HG03439 (cell line): ENCODE measurements at regions not wholly inside any gene's neighbourhood (a gene's known extent, or its start where the extent isn't known, plus 50 kb on each side); places are given as distances from the start of the nearest gene placed in this dataset.

Source experiments
- ATAC-seq: cut with Tn5 transposase; IDR thresholded peaks from one replicate; pipeline ENCODE4 v1.9.1; 2021; ENCODE audit warnings: mild to moderate bottlenecking, moderate library complexity; ENCODE audit not compliant: unreplicated experiment

GRCh38 chr2:12106440-12107080 lies 360.1 kb downstream of the LPIN1 start:
- ATAC-seq: no peak

- ATAC-seq: no peak
These were observed 360.9 kb downstream of the LPIN1 start for GRCh38 chr2:12107321-12107720.

GRCh38 chr2:12107939-12108338 lies 361.5 kb downstream of the LPIN1 start:
- no peak for ATAC-seq

- no peak for ATAC-seq
These were observed 363.1 kb downstream of the LPIN1 start for GRCh38 chr2:12109363-12110017.

- ATAC-seq: no peak
These were observed 363.6 kb downstream of the LPIN1 start for GRCh38 chr2:12110074-12110473.

GRCh38 chr2:12110481-12110880 lies 364.0 kb downstream of the LPIN1 start:
- no peak for ATAC-seq

GRCh38 chr2:12113412-12113811 lies 367.0 kb downstream of the LPIN1 start:
- ATAC-seq: no peak

- ATAC-seq: no peak
These were observed 368.4 kb downstream of the LPIN1 start for GRCh38 chr2:12114816-12115215.

GRCh38 chr2:12116228-12116750 lies 369.9 kb downstream of the LPIN1 start:
- peak; percentile 63 for ATAC-seq

GRCh38 chr2:12119841-12120240 lies 373.4 kb downstream of the LPIN1 start:
- ATAC-seq: no peak

GRCh38 chr2:12120281-12121150 lies 374.1 kb downstream of the LPIN1 start:
- no peak for ATAC-seq

GRCh38 chr2:12124790-12125189 lies 378.4 kb downstream of the LPIN1 start:
- ATAC-seq: no peak

- no peak for ATAC-seq
These were observed 379.9 kb downstream of the LPIN1 start for GRCh38 chr2:12126318-12126717.

GRCh38 chr2:12127638-12128037 lies 381.2 kb downstream of the LPIN1 start:
- no peak for ATAC-seq

GRCh38 chr2:12131975-12132374 lies 385.5 kb downstream of the LPIN1 start:
- no peak for ATAC-seq

- no peak for ATAC-seq
These were observed 395.3 kb downstream of the LPIN1 start for GRCh38 chr2:12141618-12142258.

GRCh38 chr2:12151716-12152115 lies 405.3 kb downstream of the LPIN1 start:
- no peak for ATAC-seq

GRCh38 chr2:12152888-12153287 lies 406.5 kb downstream of the LPIN1 start:
- no peak for ATAC-seq

- ATAC-seq: no peak
These were observed 409.0 kb downstream of the LPIN1 start for GRCh38 chr2:12155303-12156051.

- ATAC-seq: no peak
These were observed 409.9 kb downstream of the LPIN1 start for GRCh38 chr2:12156349-12156748.
